ENCODE measurements at regions not wholly inside any gene's neighbourhood (a gene's known extent, or its start where the extent isn't known, plus 50 kb on each side); places are given as distances from the start of the nearest gene placed in this dataset.

GRCh38 chr1:188611432-188611831 is 1782.7 kb downstream of the PLA2G4A start:
- TF ChIP-seq EZH2phosphoT487 (IDR thresholded peaks at IDR 0.05; ENCODE audit: borderline replicate concordance, low read depth, low read length), result no peak
- no peak for TF ChIP-seq CTCF (conservative IDR thresholded peaks at IDR 0.05; ENCODE audit: low read length)
- CTCF ChIA-PET (ENCODE audit: unreplicated experiment), result no interaction called here
- no peaks in the 10 kb centered on the region for H3K9me3 ChIP-seq (ENCODE audit: low read length)
- no peak overlapping the region for H3K27ac ChIP-seq (ENCODE audit: low read depth, low read length, poor library complexity, severe bottlenecking)
- intact Hi-C loops (cut with micrococcal nuclease; ENCODE audit: unreplicated experiment), result no loop called here
- H2AFZ ChIP-seq (ENCODE audit: low read length), result no peak overlapping the region
- DNase-seq (ENCODE audit: low spot score), result no peak
- no peak overlapping the region for H3K4me3 ChIP-seq (ENCODE audit: low read depth, low read length, poor library complexity, severe bottlenecking)
- no peaks in the 10 kb centered on the region for H4K20me1 ChIP-seq (ENCODE audit: insufficient read depth, low read length)
- POLR2A ChIA-PET, result no interaction called here
- BruUV-seq (replicated peaks), result no TSS peak
- H3K9me2 ChIP-seq (ENCODE audit: insufficient read depth, low read length), result no peaks in the 10 kb centered on the region
- H3K4me1 ChIP-seq (ENCODE audit: insufficient read depth, low read length, poor library complexity, severe bottlenecking), result no peaks in the 10 kb centered on the region
- no peaks in the 10 kb centered on the region for H3K36me3 ChIP-seq (ENCODE audit: insufficient read depth, low read length)
- no peaks in the 10 kb centered on the region for H3K79me2 ChIP-seq (ENCODE audit: insufficient read depth, low read depth, low read length)
- H3K4me2 ChIP-seq (ENCODE audit: low read length), result no peak overlapping the region

GRCh38 chr1:188615321-188615720 is 1786.6 kb downstream of the PLA2G4A start:
- ChIA-PET POLR2A (no interaction called here), CTCF (ENCODE audit: unreplicated experiment) (no interaction called here)
- Histone ChIP-seq H3K4me1 (ENCODE audit: insufficient read depth, low read length, poor library complexity, severe bottlenecking) (no peaks in the 10 kb centered on the region), H3K9me2 (ENCODE audit: insufficient read depth, low read length) (no peaks in the 10 kb centered on the region), H4K20me1 (ENCODE audit: insufficient read depth, low read length) (no peaks in the 10 kb centered on the region), H3K4me2 (ENCODE audit: low read length) (no peak overlapping the region), H3K27ac (ENCODE audit: low read depth, low read length, poor library complexity, severe bottlenecking) (no peak overlapping the region), H2AFZ (ENCODE audit: low read length) (no peak overlapping the region), H3K79me2 (ENCODE audit: insufficient read depth, low read depth, low read length) (no peaks in the 10 kb centered on the region), H3K36me3 (ENCODE audit: insufficient read depth, low read length) (no peaks in the 10 kb centered on the region), H3K9me3 (ENCODE audit: low read length) (no peaks in the 10 kb centered on the region), H3K4me3 (ENCODE audit: low read depth, low read length, poor library complexity, severe bottlenecking) (no peak overlapping the region)
- BruUV-seq (replicated peaks), result no TSS peak
- TF ChIP-seq CTCF (conservative IDR thresholded peaks at IDR 0.05; ENCODE audit: low read length) (no peak), EZH2phosphoT487 (IDR thresholded peaks at IDR 0.05; ENCODE audit: borderline replicate concordance, low read depth, low read length) (no peak)
- no peak for DNase-seq (ENCODE audit: low spot score)
- intact Hi-C loops (cut with micrococcal nuclease; ENCODE audit: unreplicated experiment), result no loop called here

- Histone ChIP-seq H2AFZ (ENCODE audit: low read length) (no peak overlapping the region), H3K9me3 (ENCODE audit: low read length) (no peaks in the 10 kb centered on the region), H4K20me1 (ENCODE audit: insufficient read depth, low read length) (no peaks in the 10 kb centered on the region), H3K9me2 (ENCODE audit: insufficient read depth, low read length) (no peaks in the 10 kb centered on the region), H3K4me2 (ENCODE audit: low read length) (no peak overlapping the region), H3K36me3 (ENCODE audit: insufficient read depth, low read length) (no peaks in the 10 kb centered on the region), H3K27ac (ENCODE audit: low read depth, low read length, poor library complexity, severe bottlenecking) (no peak overlapping the region), H3K4me3 (ENCODE audit: low read depth, low read length, poor library complexity, severe bottlenecking) (no peak overlapping the region), H3K4me1 (ENCODE audit: insufficient read depth, low read length, poor library complexity, severe bottlenecking) (no peaks in the 10 kb centered on the region), H3K79me2 (ENCODE audit: insufficient read depth, low read depth, low read length) (no peaks in the 10 kb centered on the region)
- no peak for DNase-seq (ENCODE audit: low spot score)
- no peak for TF ChIP-seq CTCF (conservative IDR thresholded peaks at IDR 0.05; ENCODE audit: low read length)
- TF ChIP-seq EZH2phosphoT487 (IDR thresholded peaks at IDR 0.05; ENCODE audit: borderline replicate concordance, low read depth, low read length), result no peak
- ChIA-PET CTCF (ENCODE audit: unreplicated experiment) (no interaction called here), POLR2A (no interaction called here)
- BruUV-seq (replicated peaks), result no TSS peak
- intact Hi-C loops (cut with micrococcal nuclease; ENCODE audit: unreplicated experiment), result no loop called here
These were observed 1791.5 kb downstream of the PLA2G4A start for GRCh38 chr1:188620236-188620635.

Measured in OCI-LY7 (cell line).